Natural killer cell (primary cell): ENCODE measurements at regions not wholly inside any gene's neighbourhood (a gene's known extent, or its start where the extent isn't known, plus 50 kb on each side); places are given as distances from the start of the nearest gene placed in this dataset.

Source experiments
- ATAC-seq, 3 donors: fragments of 150-1000 bp in 2 of 3; fragments of 200-7000 bp in 1 of 3; cut with Tn5 transposase; 1 replicate in 1 of 3; 2 replicates in 2 of 3; pipeline ENCODE4 v1.10.0; 2021; ENCODE audit warnings: mild to moderate bottlenecking in 2 of 3, moderate library complexity in 2 of 3
- DNase-seq, 2 donors: peaks; one replicate each; pipeline versions ENCODE4 v3.0.0 to v3.0.0-alpha.2; 2013 to 2021; ENCODE audit warnings: mixed read lengths in 1 of 2
- H3K27ac ChIP-seq: one replicate; pipeline ENCODE4 v1.5.1; 2013; ENCODE audit warnings: mild to moderate bottlenecking, low read length
- H3K27me3 ChIP-seq: one replicate; pipeline ENCODE4 v1.6.1; 2013; ENCODE audit warnings: low read length; ENCODE audit not compliant: control insufficient read depth, insufficient read depth
- H3K36me3 ChIP-seq: one replicate; pipeline ENCODE4 v1.6.1; 2013; ENCODE audit warnings: low read length; ENCODE audit not compliant: control insufficient read depth, insufficient read depth
- H3K4me1 ChIP-seq: one replicate; pipeline ENCODE4 v1.6.1; 2013; ENCODE audit warnings: low read length; ENCODE audit not compliant: control insufficient read depth, insufficient read depth
- H3K4me3 ChIP-seq: one replicate; pipeline ENCODE4 v1.5.1; 2013; ENCODE audit warnings: low read length
- H3K9me3 ChIP-seq: one replicate; pipeline ENCODE4 v1.6.1; 2013; ENCODE audit warnings: low read length; ENCODE audit not compliant: control insufficient read depth, insufficient read depth
- H3K27ac Mint-ChIP-seq, 2 donors: one replicate each; pipeline ENCODE4 v1.8.0; 2022; ENCODE audit warnings: mild to moderate bottlenecking in 2 of 2, mixed read lengths in 2 of 2, moderate library complexity in 1 of 2
- H3K27me3 Mint-ChIP-seq, 2 donors: one replicate each; pipeline ENCODE4 v1.8.0; 2022; ENCODE audit warnings: low read depth in 2 of 2, mixed read lengths in 2 of 2
- H3K36me3 Mint-ChIP-seq: one replicate; pipeline ENCODE4 v1.8.0; 2022; ENCODE audit warnings: mixed read lengths
- H3K4me1 Mint-ChIP-seq, 2 donors: one replicate each; pipeline ENCODE4 v1.8.0; 2022; ENCODE audit warnings: mixed read lengths in 2 of 2
- H3K4me3 Mint-ChIP-seq: one replicate; pipeline ENCODE4 v1.8.0; 2022; ENCODE audit warnings: mild to moderate bottlenecking, moderate library complexity, mixed read lengths
- H3K9me3 Mint-ChIP-seq, 2 donors: one replicate each; pipeline ENCODE4 v1.8.0; 2022; ENCODE audit warnings: mixed read lengths in 2 of 2
- WGBS: methylation state at CpG from one replicate; pipeline ENCODE4 v1.1.7; 2013; ENCODE audit warnings: missing lambda C conversion rate; ENCODE audit not compliant: insufficient coverage; 5-methylcytosine and 5-hydroxymethylcytosine counted together
- intact Hi-C: fragments of 100-400 bp; cut with micrococcal nuclease; formaldehyde crosslinking; loops from one replicate; pipeline ENCODE4 v1.14.2; 2022
- TF ChIP-seq, protein P1 (sequence below): fragments of 200-600 bp; IDR thresholded peaks from one replicate; pipeline ENCODE4 v1.8.0; 2022; ENCODE audit warnings: antibody characterized with exemption

GRCh38 chr2:19674051-19675002, 227.5 kb downstream of the TTC32 start:
- Mint-ChIP-seq H3K36me3 (no peaks in the 10 kb centered on the region), H3K9me3 (no peaks in the 10 kb centered on the region), H3K4me3 (no peak overlapping the region), H3K27ac (no peak overlapping the region), H3K27me3 (peaks cover 0 to 5% of the 10 kb centered on the region in 2 donors), H3K4me1 (no peaks in the 10 kb centered on the region)
- intact Hi-C loops = no loop called here
- ATAC-seq (no peak), DNase-seq (no peak)
- TF ChIP-seq, protein P1, sequence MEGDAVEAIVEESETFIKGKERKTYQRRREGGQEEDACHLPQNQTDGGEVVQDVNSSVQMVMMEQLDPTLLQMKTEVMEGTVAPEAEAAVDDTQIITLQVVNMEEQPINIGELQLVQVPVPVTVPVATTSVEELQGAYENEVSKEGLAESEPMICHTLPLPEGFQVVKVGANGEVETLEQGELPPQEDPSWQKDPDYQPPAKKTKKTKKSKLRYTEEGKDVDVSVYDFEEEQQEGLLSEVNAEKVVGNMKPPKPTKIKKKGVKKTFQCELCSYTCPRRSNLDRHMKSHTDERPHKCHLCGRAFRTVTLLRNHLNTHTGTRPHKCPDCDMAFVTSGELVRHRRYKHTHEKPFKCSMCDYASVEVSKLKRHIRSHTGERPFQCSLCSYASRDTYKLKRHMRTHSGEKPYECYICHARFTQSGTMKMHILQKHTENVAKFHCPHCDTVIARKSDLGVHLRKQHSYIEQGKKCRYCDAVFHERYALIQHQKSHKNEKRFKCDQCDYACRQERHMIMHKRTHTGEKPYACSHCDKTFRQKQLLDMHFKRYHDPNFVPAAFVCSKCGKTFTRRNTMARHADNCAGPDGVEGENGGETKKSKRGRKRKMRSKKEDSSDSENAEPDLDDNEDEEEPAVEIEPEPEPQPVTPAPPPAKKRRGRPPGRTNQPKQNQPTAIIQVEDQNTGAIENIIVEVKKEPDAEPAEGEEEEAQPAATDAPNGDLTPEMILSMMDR = no peak
- H3K9me3 ChIP-seq = no peaks in the 10 kb centered on the region
- no peak overlapping the region for H3K27ac ChIP-seq
- no peaks in the 10 kb centered on the region for H3K4me1 ChIP-seq
- WGBS = 70% methylated on average over 13 of the region's 16 CpGs
- no peak overlapping the region for H3K4me3 ChIP-seq
- H3K36me3 ChIP-seq = no peaks in the 10 kb centered on the region
- H3K27me3 ChIP-seq = no peaks in the 10 kb centered on the region

GRCh38 chr2:19673213-19673791, 228.5 kb downstream of the TTC32 start:
- Mint-ChIP-seq H3K9me3 (no peaks in the 10 kb centered on the region), H3K27me3 (peaks cover 0 to 16% of the 10 kb centered on the region in 2 donors), H3K4me1 (no peaks in the 10 kb centered on the region), H3K27ac (no peak overlapping the region), H3K4me3 (no peak overlapping the region), H3K36me3 (no peaks in the 10 kb centered on the region)
- H3K36me3 ChIP-seq = no peaks in the 10 kb centered on the region
- intact Hi-C loops = no loop called here
- H3K4me3 ChIP-seq = no peak overlapping the region
- TF ChIP-seq, protein P1 = no peak
- no peaks in the 10 kb centered on the region for H3K27me3 ChIP-seq
- H3K4me1 ChIP-seq = no peaks in the 10 kb centered on the region
- WGBS = 77% methylated on average over 11 of the region's 11 CpGs
- DNase-seq = peak in 1 of 2 donors; percentile 3
- no peak overlapping the region for H3K27ac ChIP-seq
- H3K9me3 ChIP-seq = no peaks in the 10 kb centered on the region
- no peak for ATAC-seq

DNA sequence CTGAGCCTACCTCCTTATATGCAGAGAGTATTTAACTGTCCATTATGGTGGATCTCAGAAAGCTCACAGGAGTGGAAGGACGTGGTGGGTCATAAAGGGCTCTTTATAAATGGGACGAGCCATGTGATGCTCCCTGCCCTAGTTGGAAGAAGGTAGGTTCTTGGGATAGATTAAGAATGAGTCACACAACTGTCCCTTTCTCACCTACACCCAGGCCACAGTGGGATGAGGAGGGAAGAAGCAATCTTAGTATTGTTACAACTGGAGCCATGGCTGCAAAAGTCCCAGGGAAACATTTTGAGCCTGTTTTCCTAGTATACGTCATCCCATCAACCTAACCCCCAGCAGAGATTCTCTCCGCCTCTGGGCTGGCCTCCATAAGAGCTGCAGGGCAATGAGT, 229.9 kb downstream of the TTC32 start:
- Histone ChIP-seq H3K27me3 (no peaks in the 10 kb centered on the region), H3K36me3 (no peaks in the 10 kb centered on the region), H3K9me3 (no peaks in the 10 kb centered on the region), H3K4me3 (no peak overlapping the region), H3K27ac (no peak overlapping the region), H3K4me1 (no peaks in the 10 kb centered on the region)
- Mint-ChIP-seq H3K9me3 (no peaks in the 10 kb centered on the region), H3K27me3 (peaks cover 0 to 19% of the 10 kb centered on the region in 2 donors), H3K4me1 (no peaks in the 10 kb centered on the region), H3K36me3 (no peaks in the 10 kb centered on the region), H3K27ac (no peak overlapping the region), H3K4me3 (no peak overlapping the region)
- no peak for ATAC-seq
- DNase-seq = no peak
- intact Hi-C loops = no loop called here
- WGBS = 78% methylated on average over 3 of the region's 4 CpGs
- TF ChIP-seq, protein P1 = no peak
